CD14-positive monocyte (primary cell): ENCODE measurements at regions not wholly inside any gene's neighbourhood (a gene's known extent, or its start where the extent isn't known, plus 50 kb on each side); places are given as distances from the start of the nearest gene placed in this dataset.

Experiments used
- DNase-seq, 3 donors: peaks; one replicate each; pipeline ENCODE4 v3.0.0-alpha.2; 2011 to 2022
- H2AFZ ChIP-seq: 2 replicates; pipeline ENCODE4 v1.6.0; 2012; ENCODE audit warnings: mild to moderate bottlenecking, low read depth, low read length, inconsistent platforms; ENCODE audit not compliant: insufficient read depth, poor library complexity, severe bottlenecking
- H3K27ac ChIP-seq, 2 donors: 1 replicate in 1 of 2; 2 replicates in 1 of 2; pipeline ENCODE4 v1.5.1; 2012 to 2013; ENCODE audit warnings: low read length in 2 of 2, control low read depth in 1 of 2, inconsistent platforms in 1 of 2, low read depth in 1 of 2, mild to moderate bottlenecking in 1 of 2
- H3K27me3 ChIP-seq, 2 donors: one replicate each; pipeline versions ENCODE4 v1.6.0 to v1.6.1; 2011 to 2013; ENCODE audit warnings: low read length in 2 of 2; ENCODE audit not compliant: control insufficient read depth in 2 of 2, insufficient read depth in 2 of 2
- H3K36me3 ChIP-seq, 2 donors: replicated peaks in 1 of 2; 1 replicate in 1 of 2; 2 replicates in 1 of 2; pipeline versions ENCODE4 v1.5.1 to v1.6.1; 2012 to 2013; ENCODE audit warnings: low read length in 2 of 2, control low read depth in 1 of 2, inconsistent platforms in 1 of 2, mild to moderate bottlenecking in 1 of 2; ENCODE audit not compliant: insufficient read depth in 2 of 2, control insufficient read depth in 1 of 2
- H3K4me1 ChIP-seq, 2 donors: 1 replicate in 1 of 2; 2 replicates in 1 of 2; pipeline versions ENCODE4 v1.5.1 to v1.6.1; 2012 to 2013; ENCODE audit warnings: low read length in 2 of 2, control low read depth in 1 of 2, inconsistent platforms in 1 of 2, mild to moderate bottlenecking in 1 of 2, moderate library complexity in 1 of 2; ENCODE audit not compliant: insufficient read depth in 2 of 2, control insufficient read depth in 1 of 2
- H3K4me2 ChIP-seq: replicated peaks from 2 replicates; pipeline ENCODE3; 2012; ENCODE audit warnings: low read length, moderate library complexity, mild to moderate bottlenecking; ENCODE audit not compliant: poor library complexity, severe bottlenecking; ENCODE audit errors: extremely low read depth
- H3K4me3 ChIP-seq, 3 experiments: fragments of 200-600 bp in 1 of 3; sonication (generic) in 1 of 3; replicated peaks in 1 of 3; 1 replicate in 2 of 3; 2 replicates in 1 of 3; pipeline ENCODE4 v1.5.1; 2011 to 2013; ENCODE audit warnings: low read length in 3 of 3, mild to moderate bottlenecking in 3 of 3, control low read depth in 2 of 3, low read depth in 2 of 3, inconsistent platforms in 1 of 3, moderate library complexity in 1 of 3
- H3K79me2 ChIP-seq: 2 replicates; pipeline ENCODE4 v1.6.0; 2012; ENCODE audit warnings: mild to moderate bottlenecking, control low read depth, inconsistent platforms, low read length, moderate library complexity; ENCODE audit not compliant: insufficient read depth
- H3K9ac ChIP-seq: 2 replicates; pipeline ENCODE4 v1.6.0; 2017; ENCODE audit warnings: low read length, mild to moderate bottlenecking; ENCODE audit not compliant: insufficient read depth, poor library complexity, severe bottlenecking
- H3K9me3 ChIP-seq, 2 donors: replicated peaks in 1 of 2; 1 replicate in 1 of 2; 2 replicates in 1 of 2; pipeline versions ENCODE4 v1.5.1 to v1.6.1; 2012 to 2013; ENCODE audit warnings: low read length in 2 of 2, control low read depth in 1 of 2; ENCODE audit not compliant: control insufficient read depth in 1 of 2, insufficient read depth in 1 of 2
- H4K20me1 ChIP-seq: 2 replicates; pipeline ENCODE4 v1.6.0; 2012; ENCODE audit warnings: mild to moderate bottlenecking, low read length, control low read depth, moderate library complexity; ENCODE audit not compliant: insufficient read depth
- H3K27ac Mint-ChIP-seq, 7 donors: one replicate each; pipeline ENCODE4 v1.8.0; 2020; ENCODE audit warnings: mild to moderate bottlenecking in 7 of 7, mixed read lengths in 7 of 7, moderate library complexity in 6 of 7, inconsistent platforms in 2 of 7
- H3K27me3 Mint-ChIP-seq, 3 donors: one replicate each; pipeline ENCODE4 v1.8.0; 2021 to 2022; ENCODE audit warnings: low read depth in 3 of 3, mild to moderate bottlenecking in 3 of 3, mixed read lengths in 3 of 3, moderate library complexity in 3 of 3, inconsistent platforms in 1 of 3
- H3K36me3 Mint-ChIP-seq, 2 donors: one replicate each; pipeline ENCODE4 v1.8.0; 2020; ENCODE audit warnings: mixed read lengths in 2 of 2, inconsistent platforms in 1 of 2, mild to moderate bottlenecking in 1 of 2
- H3K4me1 Mint-ChIP-seq: one replicate; pipeline ENCODE4 v1.8.0; 2020; ENCODE audit warnings: mild to moderate bottlenecking, mixed read lengths
- H3K4me3 Mint-ChIP-seq, 2 donors: one replicate each; pipeline ENCODE4 v1.8.0; 2020; ENCODE audit warnings: mild to moderate bottlenecking in 2 of 2, mixed read lengths in 2 of 2, moderate library complexity in 1 of 2
- H3K9me3 Mint-ChIP-seq, 7 donors: one replicate each; pipeline ENCODE4 v1.8.0; 2020 to 2022; ENCODE audit warnings: mixed read lengths in 7 of 7, mild to moderate bottlenecking in 6 of 7, moderate library complexity in 6 of 7, inconsistent platforms in 2 of 7
- CTCF ChIP-seq: fragments of 200-600 bp; IDR thresholded peaks from one replicate; pipeline ENCODE4 v1.8.0; 2022; ENCODE audit warnings: antibody characterized with exemption, mild to moderate bottlenecking
- WGBS: methylation state at CpG from one replicate; pipeline ENCODE4 v1.1.5; 2013; ENCODE audit warnings: missing lambda C conversion rate; ENCODE audit not compliant: insufficient coverage; 5-methylcytosine and 5-hydroxymethylcytosine counted together
- intact Hi-C, 2 donors: fragments of 100-400 bp; cut with micrococcal nuclease; formaldehyde crosslinking; loops; one replicate each; pipeline versions ENCODE4 v1.15.0 to v1.15.1; 2023

- Histone ChIP-seq H3K4me2 (no peak overlapping the region), H2AFZ (no peak overlapping the region)
- H3K4me1 Mint-ChIP-seq = peaks cover 19% of the 10 kb centered on the region
Measured at GRCh38 chr13:31930901-31931522, 100.6 kb upstream of the FRY start.

GRCh38 chr13:31937436-31937835, 94.1 kb upstream of the FRY start:
- Histone ChIP-seq H3K4me3 (no peak overlapping the region), H3K36me3 (peaks cover 0 to 16% of the 10 kb centered on the region in 2 donors), H3K9ac (no peak overlapping the region), H3K4me2 (no peak overlapping the region), H3K27ac (no peak overlapping the region), H3K27me3 (no peaks in the 10 kb centered on the region), H4K20me1 (no peaks in the 10 kb centered on the region), H3K79me2 (no peaks in the 10 kb centered on the region), H3K9me3 (no peaks in the 10 kb centered on the region), H3K4me1 (peaks cover 6 to 8% of the 10 kb centered on the region in 2 donors), H2AFZ (no peak overlapping the region)
- DNase-seq = no peak
- intact Hi-C loops = no loop called here
- WGBS = 100% methylated on average over 4 of the region's 4 CpGs
- Mint-ChIP-seq H3K27me3 (peaks cover 0 to 4% (median 1%) of the 10 kb centered on the region in 3 donors), H3K4me1 (peaks cover 17% of the 10 kb centered on the region), H3K9me3 (peaks cover 0 to 3% (median 2%) of the 10 kb centered on the region in 7 donors), H3K27ac (no peak overlapping the region), H3K36me3 (peaks cover 23 to 42% of the 10 kb centered on the region in 2 donors), H3K4me3 (no peak overlapping the region)
- no peak for TF ChIP-seq CTCF

More at GRCh38 chr13:31930901-31931522, 100.6 kb upstream of the FRY start:
- Mint-ChIP-seq H3K36me3 (peaks cover 2 to 12% of the 10 kb centered on the region in 2 donors), H3K27ac (no peak overlapping the region), H3K27me3 (peaks cover 0 to 2% (median 1%) of the 10 kb centered on the region in 3 donors), H3K4me3 (no peak overlapping the region), H3K9me3 (peaks cover 0 to 2% (median 0%) of the 10 kb centered on the region in 7 donors)
- no peak overlapping the region for H3K9ac ChIP-seq
- H3K4me1 ChIP-seq = peaks cover 30 to 37% of the 10 kb centered on the region in 2 donors
- WGBS = 64% methylated on average over 3 of the region's 3 CpGs
- H3K9me3 ChIP-seq = no peaks in the 10 kb centered on the region
- peaks cover 0 to 7% of the 10 kb centered on the region in 2 donors for H3K36me3 ChIP-seq
- no peak for TF ChIP-seq CTCF
- H3K4me3 ChIP-seq = no peak overlapping the region
- no peaks in the 10 kb centered on the region for H3K27me3 ChIP-seq
- intact Hi-C loops = no loop called here
- no peaks in the 10 kb centered on the region for H3K79me2 ChIP-seq
- DNase-seq = no peak
- H3K27ac ChIP-seq = no peak overlapping the region
- no peaks in the 10 kb centered on the region for H4K20me1 ChIP-seq
